ENCODE measurements at regions not wholly inside any gene's neighbourhood (a gene's known extent, or its start where the extent isn't known, plus 50 kb on each side); places are given as distances from the start of the nearest gene placed in this dataset.
"Not testable (repeated sequence)": the region's sequence is repeated elsewhere in the genome, so short reads cannot be mapped to it uniquely, and the experiment has no call there.

DNA sequence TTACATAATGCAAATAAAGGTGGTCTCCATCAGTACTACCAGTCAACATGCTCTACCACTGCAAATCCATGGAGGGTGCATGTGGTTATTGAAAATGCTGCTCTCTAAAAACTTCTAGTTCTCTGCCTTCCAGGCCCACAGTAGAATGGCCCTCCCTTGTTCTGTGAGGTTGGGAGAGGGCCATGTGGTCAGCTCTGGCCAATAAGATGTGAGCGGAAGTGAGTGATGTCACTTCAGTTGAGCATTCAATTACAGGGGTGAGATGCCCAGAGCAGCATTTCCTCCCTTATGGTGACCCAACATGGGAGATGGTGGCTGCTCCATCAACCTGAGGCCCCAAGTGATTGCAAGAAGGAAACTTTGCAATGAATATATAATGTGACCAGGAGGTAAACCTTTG lies 148.8 kb downstream of the CPEB2 start:
- no peak overlapping the region for H3K4me3 Mint-ChIP-seq
- H3K36me3 Mint-ChIP-seq (ENCODE audit: low read depth): no peaks in the 10 kb centered on the region
- no peaks in the 10 kb centered on the region for H3K9me3 Mint-ChIP-seq
- no peaks in the 10 kb centered on the region for H3K4me1 Mint-ChIP-seq (ENCODE audit: low read depth)
- no peaks in the 10 kb centered on the region for H3K27me3 Mint-ChIP-seq (ENCODE audit: low read depth)
- H3K27ac Mint-ChIP-seq: no peak overlapping the region

DNA sequence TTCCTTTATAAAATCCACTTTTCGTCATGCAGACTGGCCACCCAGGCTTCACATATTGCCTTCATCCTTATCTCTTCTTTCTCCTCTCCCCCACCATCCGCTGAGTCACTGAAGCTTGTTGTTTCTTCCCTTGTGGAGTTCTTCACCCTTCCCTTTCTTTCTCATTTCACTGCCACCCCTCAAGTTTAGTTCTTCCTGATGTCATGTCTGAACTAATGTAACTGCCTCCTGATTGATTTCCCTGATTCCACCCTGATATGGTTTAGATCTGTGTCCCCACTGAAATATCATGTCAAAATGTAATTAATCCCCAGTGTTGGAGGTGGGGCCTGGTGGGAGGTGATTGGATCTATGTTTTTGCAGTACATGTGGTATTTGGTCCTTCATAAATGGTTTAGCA lies 151.4 kb downstream of the CPEB2 start:
- H3K27me3 Mint-ChIP-seq (ENCODE audit: low read depth): no peaks in the 10 kb centered on the region
- H3K4me1 Mint-ChIP-seq (ENCODE audit: low read depth): no peaks in the 10 kb centered on the region
- no peak overlapping the region for H3K27ac Mint-ChIP-seq
- H3K9me3 Mint-ChIP-seq: no peaks in the 10 kb centered on the region
- H3K36me3 Mint-ChIP-seq (ENCODE audit: low read depth): no peaks in the 10 kb centered on the region
- H3K4me3 Mint-ChIP-seq: no peak overlapping the region

DNA sequence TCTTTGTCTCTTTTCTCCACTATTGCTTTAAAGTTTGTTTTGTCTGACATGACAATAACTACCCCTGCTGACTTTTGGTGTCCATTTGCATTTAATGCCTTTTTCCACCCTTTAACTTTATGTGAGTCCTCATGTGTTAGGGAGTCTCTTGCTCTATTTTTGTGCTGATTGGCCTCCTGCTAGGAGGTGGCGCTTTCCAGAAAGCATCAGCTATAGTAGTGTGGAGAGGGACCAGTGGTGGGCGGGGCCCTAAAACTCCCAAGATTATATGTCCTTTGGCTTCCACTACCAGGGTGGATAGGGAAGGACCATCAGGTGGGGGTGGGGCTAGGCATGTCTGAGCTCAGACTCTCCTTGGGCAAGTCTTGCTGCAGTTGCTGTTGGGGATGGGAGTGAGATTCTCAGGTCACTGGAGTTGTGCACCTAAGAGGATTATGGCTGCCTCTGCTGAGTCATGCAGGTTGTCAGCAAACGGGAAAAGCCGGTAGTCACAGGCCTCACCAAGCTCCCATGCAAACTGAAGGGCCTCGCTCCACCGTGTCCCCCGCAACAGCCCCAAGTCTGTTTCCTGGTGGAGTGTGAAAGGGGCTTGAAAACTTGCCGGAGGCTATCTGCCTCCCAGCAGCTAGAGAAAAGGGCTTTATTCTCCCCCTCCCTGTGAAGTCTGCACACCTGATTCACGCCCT lies 156.3 kb downstream of the CPEB2 start:
- Mint-ChIP-seq H3K4me1 (ENCODE audit: low read depth) (no peaks in the 10 kb centered on the region), H3K27me3 (ENCODE audit: low read depth) (no peaks in the 10 kb centered on the region), H3K27ac (no peak overlapping the region), H3K4me3 (no peak overlapping the region), H3K9me3 (no peaks in the 10 kb centered on the region), H3K36me3 (ENCODE audit: low read depth) (no peaks in the 10 kb centered on the region)

DNA sequence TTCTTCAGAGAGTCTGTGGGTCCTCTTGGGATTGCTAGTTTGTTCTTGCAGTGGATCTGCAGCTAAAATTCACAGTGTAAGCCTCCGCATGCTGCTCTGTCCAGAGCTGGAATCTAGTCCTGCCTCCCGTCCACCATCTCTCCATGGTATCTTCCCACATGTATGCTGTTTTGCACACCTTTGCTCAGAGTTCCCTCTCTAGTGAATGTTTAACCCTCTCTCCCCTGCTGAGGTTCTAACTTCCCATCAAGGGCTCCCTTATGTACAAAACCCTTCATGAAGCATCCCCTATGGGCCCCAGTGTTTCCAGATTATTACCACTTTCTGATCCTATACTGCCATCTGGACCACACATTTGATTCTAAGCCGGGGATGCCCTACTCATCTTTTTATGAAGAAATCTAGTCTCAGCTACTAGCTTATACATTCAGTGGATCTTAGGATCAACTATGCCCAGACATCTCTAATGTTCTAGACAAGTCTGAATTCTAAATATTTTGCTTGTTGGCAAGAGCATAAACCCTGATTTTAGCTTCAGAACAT lies 157.3 kb downstream of the CPEB2 start:
- H3K9me3 Mint-ChIP-seq: no peaks in the 10 kb centered on the region
- peaks cover 6% of the 10 kb centered on the region for H3K27me3 Mint-ChIP-seq (ENCODE audit: low read depth)
- no peaks in the 10 kb centered on the region for H3K36me3 Mint-ChIP-seq (ENCODE audit: low read depth)
- H3K4me3 Mint-ChIP-seq: no peak overlapping the region
- no peaks in the 10 kb centered on the region for H3K4me1 Mint-ChIP-seq (ENCODE audit: low read depth)
- no peak overlapping the region for H3K27ac Mint-ChIP-seq

DNA sequence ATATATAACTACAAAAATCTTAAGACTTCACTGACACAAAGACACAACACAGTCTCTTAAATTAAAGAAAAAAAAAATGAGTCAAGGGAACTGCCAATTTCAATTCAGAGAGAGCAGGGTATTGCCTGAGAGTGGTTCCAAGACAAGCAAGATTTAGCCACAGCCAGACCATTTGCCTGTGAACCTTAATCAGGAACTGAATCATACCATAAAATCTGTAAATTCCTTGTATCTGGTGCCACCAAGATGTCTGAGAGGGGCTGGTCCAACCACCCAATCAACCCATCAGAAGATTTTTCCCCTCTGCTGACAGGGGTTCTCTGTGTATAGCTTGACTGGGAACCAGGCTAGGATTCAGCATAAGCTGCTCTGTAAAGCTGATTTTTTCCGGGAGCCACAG lies 159.2 kb downstream of the CPEB2 start:
- Mint-ChIP-seq H3K4me3 (no peak overlapping the region), H3K27ac (no peak overlapping the region), H3K27me3 (ENCODE audit: low read depth) (peaks cover 17% of the 10 kb centered on the region), H3K9me3 (no peaks in the 10 kb centered on the region), H3K36me3 (ENCODE audit: low read depth) (no peaks in the 10 kb centered on the region), H3K4me1 (ENCODE audit: low read depth) (no peaks in the 10 kb centered on the region)

DNA sequence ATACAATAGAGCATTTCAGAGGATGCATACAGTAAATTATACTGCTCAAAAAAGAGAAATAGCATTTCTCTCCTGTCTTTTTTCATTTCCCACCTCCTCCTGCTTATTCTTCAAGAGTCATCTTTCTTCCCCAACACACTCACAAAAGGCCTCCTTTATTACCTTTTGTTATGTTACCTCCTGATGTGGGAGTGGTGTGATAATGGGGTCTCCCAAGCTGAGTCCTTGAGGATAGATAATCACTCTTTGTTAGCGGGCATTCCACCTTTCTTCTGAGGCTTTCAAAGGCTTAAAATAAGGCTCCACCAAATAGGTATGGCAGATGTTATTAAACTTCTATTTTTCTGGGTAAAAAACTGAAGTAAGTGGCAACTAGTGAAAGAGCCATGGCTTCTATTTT lies 159.8 kb downstream of the CPEB2 start:
- Mint-ChIP-seq H3K9me3 (no peaks in the 10 kb centered on the region), H3K4me3 (no peak overlapping the region), H3K4me1 (ENCODE audit: low read depth) (no peaks in the 10 kb centered on the region), H3K36me3 (ENCODE audit: low read depth) (no peaks in the 10 kb centered on the region), H3K27ac (no peak overlapping the region), H3K27me3 (ENCODE audit: low read depth) (peaks cover 17% of the 10 kb centered on the region)

DNA sequence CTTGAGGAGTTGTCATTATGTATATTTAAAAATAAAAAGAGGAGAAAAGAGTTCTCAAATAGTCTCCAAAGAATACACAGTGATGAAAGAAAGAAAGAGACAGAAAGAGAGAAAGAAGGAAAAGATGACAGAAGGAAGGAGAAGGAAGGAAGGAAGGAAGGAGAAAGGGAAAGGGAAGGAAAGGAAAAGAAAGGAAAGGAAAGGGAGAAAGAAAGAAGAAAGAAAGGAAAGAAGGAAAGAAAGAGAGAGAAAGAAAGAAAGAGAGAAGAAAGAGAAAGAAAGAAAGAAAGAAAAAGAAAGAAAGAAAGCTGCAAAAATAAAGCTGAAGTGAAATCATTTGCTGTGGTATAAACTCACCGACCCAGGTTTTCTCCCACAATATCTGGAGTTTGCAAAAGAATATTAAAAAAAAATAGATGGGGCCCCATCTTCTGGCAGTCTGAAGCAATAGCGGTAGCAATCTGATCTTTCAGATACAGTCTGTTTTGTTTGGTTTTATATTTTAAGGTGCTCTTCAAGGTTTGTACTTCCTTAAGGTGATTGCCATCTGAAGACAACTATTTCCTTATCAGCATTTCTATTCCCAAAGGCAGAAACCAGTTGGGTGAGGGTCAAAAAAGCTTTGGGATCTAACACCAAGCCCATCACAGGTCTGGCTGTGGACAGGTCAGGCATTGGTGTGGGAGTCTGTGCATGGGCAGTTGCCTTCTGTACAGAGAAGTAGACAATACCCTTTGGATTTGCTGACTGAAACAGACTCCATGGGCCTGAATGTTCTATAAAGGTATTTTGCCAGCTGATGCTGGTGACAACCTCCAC lies 160.4 kb downstream of the CPEB2 start:
- Mint-ChIP-seq H3K4me1 (ENCODE audit: low read depth) (no peaks in the 10 kb centered on the region), H3K27ac (no peak overlapping the region), H3K36me3 (ENCODE audit: low read depth) (no peaks in the 10 kb centered on the region), H3K27me3 (ENCODE audit: low read depth) (peaks cover 19% of the 10 kb centered on the region), H3K9me3 (no peaks in the 10 kb centered on the region), H3K4me3 (no peak overlapping the region)

DNA sequence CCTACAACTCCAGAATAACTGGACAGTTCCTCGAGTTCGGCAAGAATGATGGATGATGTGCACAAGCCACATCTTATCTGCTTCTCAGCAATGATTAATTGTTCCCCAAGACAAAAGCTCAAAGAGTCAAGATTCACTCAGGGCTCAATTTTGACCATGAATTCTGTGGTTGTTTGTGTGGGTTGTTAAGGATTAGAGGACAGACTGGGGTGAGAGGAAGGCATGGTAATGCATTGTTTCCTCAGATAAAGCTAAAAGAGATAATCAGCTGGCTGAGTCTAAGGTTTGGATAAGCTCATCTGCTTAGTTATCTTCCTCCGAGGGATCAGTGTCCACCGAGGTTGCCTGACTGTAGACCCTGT lies 161.0 kb downstream of the CPEB2 start:
- H3K9me3 Mint-ChIP-seq: no peaks in the 10 kb centered on the region
- peaks cover 21% of the 10 kb centered on the region for H3K27me3 Mint-ChIP-seq (ENCODE audit: low read depth)
- no peaks in the 10 kb centered on the region for H3K4me1 Mint-ChIP-seq (ENCODE audit: low read depth)
- H3K4me3 Mint-ChIP-seq: no peak overlapping the region
- H3K36me3 Mint-ChIP-seq (ENCODE audit: low read depth): no peaks in the 10 kb centered on the region
- H3K27ac Mint-ChIP-seq: no peak overlapping the region

DNA sequence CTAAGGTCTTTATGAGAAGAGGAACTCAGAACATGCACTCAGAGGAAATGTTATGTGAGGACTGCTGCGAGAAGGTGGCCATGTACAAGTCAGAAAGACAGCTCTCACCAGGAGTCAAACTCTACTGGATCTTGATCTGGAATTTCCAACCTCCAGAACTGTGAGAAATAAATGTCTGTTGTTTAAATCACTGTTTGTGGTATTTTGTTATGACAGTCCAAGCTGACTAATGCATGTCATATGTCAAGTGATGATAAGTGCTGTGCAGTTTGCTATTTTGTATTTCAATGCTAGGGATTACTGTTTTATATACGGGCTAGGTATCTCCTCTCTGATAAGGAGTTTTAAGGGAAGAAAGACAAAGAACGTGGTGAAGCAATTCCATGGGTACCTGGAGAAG lies 162.3 kb downstream of the CPEB2 start:
- Mint-ChIP-seq H3K36me3 (ENCODE audit: low read depth) (no peaks in the 10 kb centered on the region), H3K4me1 (ENCODE audit: low read depth) (no peaks in the 10 kb centered on the region), H3K4me3 (no peak overlapping the region), H3K27me3 (ENCODE audit: low read depth) (peaks cover 21% of the 10 kb centered on the region), H3K9me3 (no peaks in the 10 kb centered on the region), H3K27ac (no peak overlapping the region)

DNA sequence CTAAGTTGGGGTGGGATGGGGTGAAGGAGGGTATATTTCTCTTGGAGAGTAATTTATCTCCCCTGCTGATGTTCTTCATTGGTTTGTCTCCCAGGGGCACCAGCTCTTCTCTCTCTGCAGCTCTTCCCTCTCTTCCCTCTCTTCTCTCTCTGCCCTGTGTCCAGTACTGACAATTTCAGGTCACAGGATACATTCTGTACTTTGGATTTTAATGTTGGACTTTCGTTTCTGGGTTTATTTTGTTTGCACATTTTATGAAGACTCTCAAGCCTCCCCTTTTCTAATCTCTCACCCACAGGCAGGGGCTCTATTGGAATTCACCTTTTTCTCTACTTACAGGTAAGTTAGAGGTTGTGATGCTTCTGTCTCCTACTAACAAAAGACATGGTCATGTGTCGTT lies 165.5 kb downstream of the CPEB2 start:
- Mint-ChIP-seq H3K27ac (no peak overlapping the region), H3K27me3 (ENCODE audit: low read depth) (peaks cover 21% of the 10 kb centered on the region), H3K9me3 (peaks cover 7% of the 10 kb centered on the region), H3K36me3 (ENCODE audit: low read depth) (no peaks in the 10 kb centered on the region), H3K4me1 (ENCODE audit: low read depth) (no peaks in the 10 kb centered on the region), H3K4me3 (no peak overlapping the region)

DNA sequence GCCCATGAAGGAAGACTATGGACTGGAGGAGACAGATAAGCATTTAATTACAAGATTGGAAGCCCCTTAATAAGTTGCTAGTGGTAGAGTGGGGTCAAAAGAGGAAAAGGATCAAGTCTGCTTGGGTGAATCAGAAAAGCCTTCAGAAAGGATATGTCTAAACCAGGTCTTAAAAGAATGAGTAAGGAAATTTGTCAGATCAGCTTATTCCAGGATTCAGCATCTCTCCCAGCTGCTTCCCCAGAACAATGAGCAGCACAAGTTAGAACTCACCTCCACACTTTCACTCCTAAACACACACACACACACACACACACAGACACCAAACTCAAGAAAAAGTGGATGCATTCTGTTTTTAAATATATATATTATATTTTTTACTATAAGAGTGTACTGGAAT lies 166.5 kb downstream of the CPEB2 start:
- H3K36me3 Mint-ChIP-seq (ENCODE audit: low read depth): no peaks in the 10 kb centered on the region
- H3K4me3 Mint-ChIP-seq: no peak overlapping the region
- peaks cover 21% of the 10 kb centered on the region for H3K27me3 Mint-ChIP-seq (ENCODE audit: low read depth)
- H3K9me3 Mint-ChIP-seq: peaks cover 12% of the 10 kb centered on the region
- no peak overlapping the region for H3K27ac Mint-ChIP-seq
- no peaks in the 10 kb centered on the region for H3K4me1 Mint-ChIP-seq (ENCODE audit: low read depth)

DNA sequence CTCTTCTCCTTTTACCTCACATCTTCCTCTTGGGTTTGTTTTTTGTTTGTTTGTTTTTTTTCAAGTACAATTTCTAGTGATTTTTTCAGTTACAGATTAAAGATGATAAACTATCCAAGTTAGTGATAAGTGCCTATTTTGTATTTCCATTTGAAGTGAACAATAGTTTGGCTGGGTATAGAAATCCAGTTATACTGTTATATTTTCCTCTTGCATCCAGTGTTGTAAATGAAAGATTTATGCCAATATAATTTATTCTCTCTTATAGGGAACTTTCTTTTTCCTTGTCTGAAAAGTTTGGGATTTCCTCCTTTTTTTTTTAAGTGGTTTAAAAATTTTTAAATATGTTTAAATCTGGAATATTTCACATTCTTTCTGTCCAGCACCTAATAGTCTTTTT lies 169.4 kb downstream of the CPEB2 start:
- Mint-ChIP-seq H3K36me3 (ENCODE audit: low read depth) (no peaks in the 10 kb centered on the region), H3K27ac (no peak overlapping the region), H3K4me3 (no peak overlapping the region), H3K27me3 (ENCODE audit: low read depth) (peaks cover 4% of the 10 kb centered on the region), H3K4me1 (ENCODE audit: low read depth) (no peaks in the 10 kb centered on the region), H3K9me3 (peaks cover 12% of the 10 kb centered on the region)

DNA sequence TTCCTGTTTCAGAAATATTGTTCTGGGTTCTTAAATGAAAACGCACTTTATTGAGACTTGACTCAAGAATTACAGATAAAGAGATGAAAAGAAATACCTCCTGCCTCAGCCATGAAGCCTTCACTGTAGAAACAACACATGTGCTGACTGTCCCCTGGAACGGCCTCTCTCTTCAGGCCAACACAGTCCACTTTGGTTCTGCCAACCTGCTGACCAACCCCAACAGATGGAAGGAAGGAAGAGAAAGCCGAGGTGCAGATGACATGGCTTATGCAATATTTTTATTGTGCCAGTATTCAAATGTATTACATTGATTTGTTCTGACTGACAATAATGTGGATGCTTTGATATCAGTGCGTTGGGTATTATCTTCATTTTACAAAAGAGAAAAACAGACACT lies 171.0 kb downstream of the CPEB2 start:
- Mint-ChIP-seq H3K9me3 (peaks cover 12% of the 10 kb centered on the region), H3K36me3 (ENCODE audit: low read depth) (no peaks in the 10 kb centered on the region), H3K4me1 (ENCODE audit: low read depth) (no peaks in the 10 kb centered on the region), H3K27ac (no peak overlapping the region), H3K27me3 (ENCODE audit: low read depth) (no peaks in the 10 kb centered on the region), H3K4me3 (no peak overlapping the region)

DNA sequence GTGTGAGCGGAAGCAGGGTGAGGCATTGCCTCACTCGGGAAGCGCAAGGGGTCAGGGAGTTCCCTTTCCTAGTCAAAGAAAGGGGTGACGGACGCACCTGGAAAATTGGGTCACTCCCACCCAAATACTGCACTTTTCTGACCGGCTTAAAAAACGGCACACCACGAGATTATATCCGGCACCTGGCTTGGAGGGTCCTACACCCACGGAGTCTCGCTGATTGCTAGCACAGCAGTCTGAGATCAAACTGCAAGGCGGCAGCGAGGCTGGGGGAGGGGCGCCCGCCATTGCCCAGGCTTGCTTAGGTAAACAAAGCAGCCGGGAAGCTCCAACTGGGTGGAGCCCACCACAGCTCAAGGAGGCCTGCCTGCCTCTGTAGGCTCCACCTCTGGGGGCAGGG lies 171.9 kb downstream of the CPEB2 start:
- not testable (repeated sequence) for H3K27me3 Mint-ChIP-seq (ENCODE audit: low read depth); H3K4me3 Mint-ChIP-seq; H3K36me3 Mint-ChIP-seq (ENCODE audit: low read depth); H3K4me1 Mint-ChIP-seq (ENCODE audit: low read depth); H3K27ac Mint-ChIP-seq
- H3K9me3 Mint-ChIP-seq: peaks cover 12% of the 10 kb centered on the region

DNA sequence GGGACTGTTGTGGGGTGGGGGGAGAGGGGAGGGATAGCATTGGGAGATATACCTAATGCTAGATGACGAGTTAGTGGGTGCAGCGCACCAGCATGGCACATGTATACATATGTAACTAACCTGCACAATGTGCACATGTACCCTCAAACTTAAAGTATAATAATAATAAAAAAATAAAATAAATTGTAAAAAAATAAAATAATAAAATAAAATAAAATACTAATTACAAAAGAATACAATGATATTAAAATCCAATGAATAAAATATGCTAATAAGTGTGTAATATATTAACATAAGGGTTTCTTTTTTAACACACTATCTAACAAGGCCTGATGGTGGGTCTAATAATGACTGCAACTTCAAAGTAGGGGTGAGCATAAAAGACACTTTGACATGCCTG lies 177.6 kb downstream of the CPEB2 start:
- H3K4me1 Mint-ChIP-seq (ENCODE audit: low read depth); H3K36me3 Mint-ChIP-seq (ENCODE audit: low read depth); H3K4me3 Mint-ChIP-seq; H3K27ac Mint-ChIP-seq; H3K9me3 Mint-ChIP-seq; H3K27me3 Mint-ChIP-seq (ENCODE audit: low read depth): not testable (repeated sequence)

Measured in T-helper 1 cell treated with Interleukin-12 subunit alpha and Interleukin-12 subunit beta and Interleukin-4 antibody, amounts not matched to agents 30 μg/mL and 1 μg/mL, for 36 hours (primary cell).